HG03520 (cell line): ENCODE measurements at regions not wholly inside any gene's neighbourhood (a gene's known extent, or its start where the extent isn't known, plus 50 kb on each side); places are given as distances from the start of the nearest gene placed in this dataset.

Experiments
- ATAC-seq: cut with Tn5 transposase; IDR thresholded peaks from one replicate; pipeline ENCODE4 v1.9.1; 2021; ENCODE audit warnings: mild to moderate bottlenecking, moderate library complexity; ENCODE audit not compliant: unreplicated experiment

GRCh38 chr5:158276692-158277091 lies 417.7 kb upstream of the CLINT1 start:
- no peak for ATAC-seq

DNA sequence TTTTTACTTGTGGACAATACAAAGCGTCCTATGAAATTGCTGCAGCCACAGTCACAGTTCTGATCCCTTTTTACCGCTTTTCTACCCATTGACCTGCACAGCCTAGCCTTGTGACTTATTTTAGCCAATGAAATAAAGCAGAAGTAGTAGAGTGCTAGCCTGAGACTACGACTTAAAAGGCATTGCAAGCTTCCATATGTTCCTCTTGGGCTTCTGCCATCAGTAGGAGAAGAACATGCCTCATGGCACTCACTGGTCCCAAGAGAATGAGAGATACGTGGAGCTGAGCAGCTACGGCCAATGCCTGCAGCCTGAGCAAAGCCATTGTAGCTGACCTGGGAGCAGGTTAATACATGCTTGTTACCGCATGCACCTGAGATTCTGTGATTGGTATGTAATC lies 416.6 kb upstream of the CLINT1 start:
- ATAC-seq, result no peak

- ATAC-seq, result no peak
Observed at GRCh38 chr5:158273035-158273434, 414.1 kb upstream of the CLINT1 start.

DNA sequence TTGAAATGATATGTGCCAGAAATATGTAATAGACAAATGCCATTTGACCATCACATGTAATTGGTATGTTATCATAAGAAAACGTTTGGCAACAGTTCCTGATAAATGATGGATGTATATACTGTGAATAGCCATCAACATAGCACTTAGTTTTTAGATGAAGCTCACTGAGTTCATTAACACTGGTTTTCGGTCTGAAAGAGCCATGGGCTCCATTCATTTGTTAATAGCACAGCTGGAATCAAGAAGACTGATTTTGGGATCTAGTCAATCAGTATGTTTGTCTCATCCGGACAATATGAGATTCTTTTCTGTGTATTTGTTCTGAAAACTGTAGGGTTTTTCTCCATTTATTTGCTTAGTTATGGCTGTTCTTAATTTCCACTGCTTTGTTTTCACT lies 413.5 kb upstream of the CLINT1 start:
- no peak for ATAC-seq

DNA sequence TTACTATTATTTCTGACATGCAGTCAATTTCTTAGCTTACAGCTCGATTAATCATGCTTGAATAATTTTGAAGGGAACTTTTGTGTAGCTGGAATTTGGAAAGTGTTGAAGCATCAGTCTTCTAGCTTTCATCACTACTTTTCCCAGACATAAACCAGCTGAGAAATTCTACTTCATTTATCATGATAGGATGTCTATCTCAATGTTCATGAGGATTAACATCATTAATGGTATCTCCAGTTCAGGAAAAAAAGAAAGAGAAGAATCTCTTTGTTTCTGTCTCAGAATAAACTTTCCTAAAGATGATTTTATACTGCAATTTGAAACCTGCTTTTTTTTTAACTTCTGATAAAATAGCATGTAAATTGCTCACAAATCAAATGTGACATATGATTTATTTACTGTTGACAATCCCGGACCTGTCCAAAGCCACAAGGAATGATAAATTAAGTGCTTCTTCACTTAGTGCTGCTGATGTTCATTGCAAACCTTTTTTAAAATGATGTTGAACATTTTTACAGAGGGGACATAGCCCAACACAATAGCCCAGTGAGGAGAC lies 412.1 kb upstream of the CLINT1 start:
- ATAC-seq, result no peak

DNA sequence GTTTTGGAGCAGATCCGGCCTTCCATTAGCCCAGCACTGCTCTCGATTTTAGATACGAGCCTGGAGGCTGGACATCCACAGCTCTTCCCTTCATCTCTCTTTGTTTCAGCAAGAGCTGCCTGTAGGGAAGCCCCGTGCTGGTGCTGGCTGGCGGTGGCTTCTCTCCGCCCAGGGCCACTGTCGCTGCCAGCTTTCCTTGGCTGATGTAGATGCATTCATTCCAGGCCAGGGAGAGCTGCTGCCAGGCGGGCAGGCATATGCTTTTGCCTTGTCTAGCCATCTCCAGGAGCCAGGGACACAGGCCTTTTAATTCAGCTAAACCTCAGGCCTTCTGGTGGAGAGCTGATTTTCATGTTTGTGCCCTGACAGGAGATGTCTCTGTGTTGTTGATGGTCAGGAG lies 409.3 kb upstream of the CLINT1 start:
- ATAC-seq, result no peak

DNA sequence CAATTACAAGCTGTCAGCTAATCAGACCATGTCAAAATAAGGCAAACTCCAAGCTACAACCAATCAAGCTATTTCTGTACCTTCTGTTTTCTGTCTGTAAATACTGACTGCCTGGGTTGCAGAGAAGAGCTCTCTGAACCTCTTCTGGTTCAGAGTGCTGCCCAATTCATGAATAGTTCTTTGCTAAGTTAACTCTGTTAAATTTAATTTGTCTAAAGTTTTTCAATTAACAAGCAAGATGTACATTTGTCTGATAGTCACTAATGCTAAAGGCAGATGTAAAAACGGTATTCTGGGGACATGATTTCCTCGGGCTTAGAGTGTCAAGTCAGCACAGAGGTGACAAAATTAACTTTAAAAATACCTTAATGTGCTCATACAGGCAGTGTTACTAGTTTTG lies 408.3 kb upstream of the CLINT1 start:
- ATAC-seq, result no peak

DNA sequence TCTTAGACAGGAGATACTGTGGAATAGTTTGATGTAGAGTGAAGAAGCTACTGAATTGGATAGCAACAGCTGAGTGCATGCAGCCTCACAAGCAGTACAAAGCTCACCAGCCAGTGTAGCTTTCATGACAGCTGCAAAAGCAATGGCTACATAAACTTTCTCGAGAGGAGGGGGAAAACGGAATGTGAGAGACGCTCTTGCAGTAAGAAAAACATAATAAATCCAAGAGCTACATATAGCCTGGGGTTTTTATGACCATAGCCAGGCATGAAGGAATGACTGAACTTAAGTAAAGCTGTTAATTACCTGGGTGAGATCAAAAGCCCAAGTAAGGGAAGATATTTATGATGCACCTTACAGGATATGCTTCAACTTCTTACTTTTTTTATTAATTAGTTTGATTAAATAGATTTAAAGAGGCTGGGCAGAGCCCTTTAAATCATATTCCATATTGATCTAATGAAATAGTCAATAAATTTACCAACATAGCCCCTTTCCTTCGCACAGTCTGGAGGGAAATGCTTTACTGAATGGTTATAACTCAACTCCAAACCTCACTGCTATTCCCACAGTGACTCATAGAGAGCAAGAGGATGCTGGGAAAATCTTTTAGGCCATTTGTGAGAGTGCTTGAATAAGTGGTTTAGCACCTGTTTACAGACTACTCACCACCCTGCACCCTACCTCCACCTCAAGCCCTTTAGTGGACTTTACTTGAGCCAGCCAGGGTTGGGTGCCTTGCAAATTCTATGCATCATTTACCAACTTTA lies 407.2 kb upstream of the CLINT1 start:
- ATAC-seq, result no peak

GRCh38 chr5:158265346-158265745 lies 406.4 kb upstream of the CLINT1 start:
- ATAC-seq, result no peak

- ATAC-seq, result no peak
Observed at GRCh38 chr5:158264264-158264663, 405.3 kb upstream of the CLINT1 start.

GRCh38 chr5:158261674-158262367 lies 402.9 kb upstream of the CLINT1 start:
- no peak for ATAC-seq

- no peak for ATAC-seq
Observed at GRCh38 chr5:158256096-158256495, 397.2 kb upstream of the CLINT1 start.

GRCh38 chr5:158255609-158256008 lies 396.7 kb upstream of the CLINT1 start:
- ATAC-seq, result no peak

- no peak for ATAC-seq
Observed at GRCh38 chr5:158246661-158247060, 387.7 kb upstream of the CLINT1 start.

- ATAC-seq, result no peak
Observed at GRCh38 chr5:158245513-158245912, 386.6 kb upstream of the CLINT1 start.

GRCh38 chr5:158244882-158245281 lies 385.9 kb upstream of the CLINT1 start:
- no peak for ATAC-seq

GRCh38 chr5:158236511-158237335 lies 377.8 kb upstream of the CLINT1 start:
- ATAC-seq, result no peak

DNA sequence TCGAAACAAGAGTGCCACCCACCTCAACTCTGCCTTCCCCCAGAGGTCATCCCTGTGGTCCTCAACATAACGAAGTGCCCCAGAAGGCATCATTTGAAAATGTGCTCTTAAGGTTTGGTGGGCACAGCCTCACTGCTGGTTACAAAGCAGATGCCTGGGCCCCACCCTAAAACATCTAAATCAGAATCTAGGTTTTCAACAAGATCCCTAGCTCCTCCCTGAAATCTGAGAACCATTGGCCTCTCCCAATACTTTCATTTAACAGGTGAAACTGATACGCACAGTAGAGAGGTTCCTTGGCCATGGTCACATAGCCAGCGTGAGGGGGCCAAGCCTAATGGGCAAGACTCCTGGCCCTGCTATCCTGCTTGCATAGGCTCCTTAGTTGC lies 376.2 kb upstream of the CLINT1 start:
- ATAC-seq, result no peak

- no peak for ATAC-seq
Observed at GRCh38 chr5:158234323-158235158, 375.6 kb upstream of the CLINT1 start.

GRCh38 chr5:158233735-158234322 lies 374.9 kb upstream of the CLINT1 start:
- no peak for ATAC-seq
